ENCODE measurements at regions not wholly inside any gene's neighbourhood (a gene's known extent, or its start where the extent isn't known, plus 50 kb on each side); places are given as distances from the start of the nearest gene placed in this dataset.

GRCh38 chr19:30150626-30151025 is 208.6 kb downstream of the URI1 start:
- Histone ChIP-seq H3K27ac (ENCODE audit: low read depth in 1 of 2, low read length in 1 of 2) (no peak overlapping the region), H3K27me3 (ENCODE audit: control insufficient read depth in 3 of 3, insufficient read depth in 3 of 3, low read length in 2 of 3) (peaks cover 0 to 6% (median 4%) of the 10 kb centered on the region in 3 donors), H3K9me3 (ENCODE audit: control insufficient read depth in 4 of 4, insufficient read depth in 3 of 4, low read length in 3 of 4) (peaks cover 0 to 2% (median 0%) of the 10 kb centered on the region in 4 donors), H3K9ac (ENCODE audit: insufficient read depth in 1 of 2, low read length in 2 of 2) (no peak overlapping the region), H3K4me1 (ENCODE audit: control insufficient read depth in 5 of 5, insufficient read depth in 5 of 5, low read length in 5 of 5) (no peaks in the 10 kb centered on the region), H3K36me3 (ENCODE audit: control insufficient read depth in 4 of 4, insufficient read depth in 4 of 4, low read length in 4 of 4) (no peaks in the 10 kb centered on the region), H3K4me3 (no peak overlapping the region)
- DNase-seq (no peak), ATAC-seq (ENCODE audit: insufficient read depth, low FRiP score) (no peak)
- WGBS, 2 donors: 57 to 69% methylated on average over 8 of the region's 8 CpGs
- TF ChIP-seq CTCF (IDR thresholded peaks at IDR 0.05; ENCODE audit: control extremely low read depth, extremely low read depth): no peak

- H3K36me3 ChIP-seq (ENCODE audit: control insufficient read depth in 4 of 4, insufficient read depth in 4 of 4, low read length in 4 of 4): no peaks in the 10 kb centered on the region
- no peak overlapping the region for H3K27ac ChIP-seq (ENCODE audit: low read depth in 1 of 2, low read length in 1 of 2)
- H3K27me3 ChIP-seq (ENCODE audit: control insufficient read depth in 3 of 3, insufficient read depth in 3 of 3, low read length in 2 of 3): peaks cover 0 to 6% (median 4%) of the 10 kb centered on the region in 3 donors
- ATAC-seq (ENCODE audit: insufficient read depth, low FRiP score) (no peak), DNase-seq (no peak)
- 69 to 75% methylated on average over 6 of the region's 6 CpGs for WGBS, 2 donors
- no peaks in the 10 kb centered on the region for H3K4me1 ChIP-seq (ENCODE audit: control insufficient read depth in 5 of 5, insufficient read depth in 5 of 5, low read length in 5 of 5)
- H3K4me3 ChIP-seq: no peak overlapping the region
- peaks cover 0 to 2% (median 0%) of the 10 kb centered on the region in 4 donors for H3K9me3 ChIP-seq (ENCODE audit: control insufficient read depth in 4 of 4, insufficient read depth in 3 of 4, low read length in 3 of 4)
- TF ChIP-seq CTCF (IDR thresholded peaks at IDR 0.05; ENCODE audit: control extremely low read depth, extremely low read depth): no peak
- no peak overlapping the region for H3K9ac ChIP-seq (ENCODE audit: insufficient read depth in 1 of 2, low read length in 2 of 2)
Measured at GRCh38 chr19:30151081-30151480, 209.0 kb downstream of the URI1 start.

- Histone ChIP-seq H3K4me3 (no peak overlapping the region), H3K4me1 (ENCODE audit: control insufficient read depth in 5 of 5, insufficient read depth in 5 of 5, low read length in 5 of 5) (no peaks in the 10 kb centered on the region), H3K36me3 (ENCODE audit: control insufficient read depth in 4 of 4, insufficient read depth in 4 of 4, low read length in 4 of 4) (no peaks in the 10 kb centered on the region), H3K27me3 (ENCODE audit: control insufficient read depth in 3 of 3, insufficient read depth in 3 of 3, low read length in 2 of 3) (peaks cover 0 to 6% (median 4%) of the 10 kb centered on the region in 3 donors), H3K27ac (ENCODE audit: low read depth in 1 of 2, low read length in 1 of 2) (no peak overlapping the region), H3K9ac (ENCODE audit: insufficient read depth in 1 of 2, low read length in 2 of 2) (no peak overlapping the region), H3K9me3 (ENCODE audit: control insufficient read depth in 4 of 4, insufficient read depth in 3 of 4, low read length in 3 of 4) (peaks cover 0 to 2% (median 0%) of the 10 kb centered on the region in 4 donors)
- no peak for TF ChIP-seq CTCF (IDR thresholded peaks at IDR 0.05; ENCODE audit: control extremely low read depth, extremely low read depth)
- WGBS, 2 donors: 79 to 83% methylated on average over 10 of the region's 10 CpGs
- ATAC-seq (ENCODE audit: insufficient read depth, low FRiP score) (no peak), DNase-seq (no peak)
Measured at GRCh38 chr19:30152510-30153291, 210.7 kb downstream of the URI1 start.
